SU-DHL-6 (cell line): ENCODE measurements at regions not wholly inside any gene's neighbourhood (a gene's known extent, or its start where the extent isn't known, plus 50 kb on each side); places are given as distances from the start of the nearest gene placed in this dataset.

Experiments used
- H2AFZ ChIP-seq: fragments of 200-600 bp; sonication (generic); 2 replicates; pipeline ENCODE4 v1.6.1; 2014; ENCODE audit warnings: low read depth, mild to moderate bottlenecking, moderate library complexity, mixed read lengths, antibody characterized with exemption, low read length; ENCODE audit not compliant: severe bottlenecking
- H3F3A ChIP-seq: fragments of 200-600 bp; shearing (Covaris generic); 2 replicates; pipeline ENCODE4 v1.6.0; 2016; ENCODE audit warnings: antibody characterized with exemption, mild to moderate bottlenecking; ENCODE audit not compliant: insufficient read depth
- H3K27ac ChIP-seq: fragments of 200-600 bp; sonication (generic); 2 replicates; pipeline ENCODE4 v1.5.1; 2016; ENCODE audit warnings: low read depth, mild to moderate bottlenecking, low read length, moderate library complexity, mixed read lengths
- H3K27me3 ChIP-seq: fragments of 200-600 bp; sonication (generic), shearing (Covaris generic); 2 replicates; pipeline ENCODE4 v1.6.0; 2014; ENCODE audit warnings: mild to moderate bottlenecking, low read length
- H3K36me3 ChIP-seq: fragments of 200-600 bp; sonication (generic); 2 replicates; pipeline ENCODE4 v1.6.1; 2014; ENCODE audit warnings: mild to moderate bottlenecking, low read length, mixed read lengths
- H3K4me2 ChIP-seq: fragments of 300-600, 200-600 bp; shearing (Covaris generic), sonication (generic); 2 replicates; pipeline ENCODE4 v1.6.0; 2014; ENCODE audit warnings: low read length, low read depth, mild to moderate bottlenecking; ENCODE audit not compliant: poor library complexity, severe bottlenecking
- H3K4me3 ChIP-seq: fragments of 200-600 bp; sonication (generic); 2 replicates; pipeline ENCODE4 v1.5.1; 2014; ENCODE audit warnings: antibody characterized with exemption, low read length, mild to moderate bottlenecking, mixed read lengths; ENCODE audit not compliant: insufficient read depth, poor library complexity, severe bottlenecking
- H3K79me2 ChIP-seq: fragments of 200-600 bp; sonication (generic); 2 replicates; pipeline ENCODE4 v1.6.1; 2014; ENCODE audit warnings: mild to moderate bottlenecking, low read length, moderate library complexity; ENCODE audit not compliant: insufficient read depth
- H3K9ac ChIP-seq: fragments of 200-600 bp; sonication (generic); 2 replicates; pipeline ENCODE4 v1.7.0; 2014; ENCODE audit warnings: mild to moderate bottlenecking, low read length
- H3K9me2 ChIP-seq: fragments of 200-600 bp; sonication (generic); replicated peaks from 2 replicates; pipeline ENCODE4 v1.6.1; 2014; ENCODE audit warnings: low read length; ENCODE audit not compliant: insufficient read depth
- H3K9me3 ChIP-seq: fragments of 200-600 bp; sonication (generic); 2 replicates; pipeline ENCODE4 v1.6.1; 2014; ENCODE audit warnings: low read length, mixed read lengths; ENCODE audit not compliant: insufficient read depth
- H4K20me1 ChIP-seq: fragments of 200-600 bp; sonication (generic); 2 replicates; pipeline ENCODE4 v1.6.1; 2014; ENCODE audit warnings: low read depth, mild to moderate bottlenecking, antibody characterized with exemption, low read length, moderate library complexity, mixed read lengths
- EZH2phosphoT487 ChIP-seq: fragments of 200-600 bp; sonication (generic), shearing (Covaris generic); conservative IDR thresholded peaks from 2 replicates; pipeline ENCODE4 v1.6.1; 2018; ENCODE audit warnings: mild to moderate bottlenecking, antibody characterized with exemption, low read length, moderate library complexity, mixed read lengths
- TF ChIP-seq, protein P1 (sequence below): fragments of 200-600 bp; sonication (generic); IDR thresholded peaks from one replicate; pipeline ENCODE4 v1.5.1; 2017; ENCODE audit warnings: antibody characterized with exemption, mild to moderate bottlenecking, low read length, moderate library complexity; ENCODE audit not compliant: insufficient read depth, poor library complexity, severe bottlenecking

DNA sequence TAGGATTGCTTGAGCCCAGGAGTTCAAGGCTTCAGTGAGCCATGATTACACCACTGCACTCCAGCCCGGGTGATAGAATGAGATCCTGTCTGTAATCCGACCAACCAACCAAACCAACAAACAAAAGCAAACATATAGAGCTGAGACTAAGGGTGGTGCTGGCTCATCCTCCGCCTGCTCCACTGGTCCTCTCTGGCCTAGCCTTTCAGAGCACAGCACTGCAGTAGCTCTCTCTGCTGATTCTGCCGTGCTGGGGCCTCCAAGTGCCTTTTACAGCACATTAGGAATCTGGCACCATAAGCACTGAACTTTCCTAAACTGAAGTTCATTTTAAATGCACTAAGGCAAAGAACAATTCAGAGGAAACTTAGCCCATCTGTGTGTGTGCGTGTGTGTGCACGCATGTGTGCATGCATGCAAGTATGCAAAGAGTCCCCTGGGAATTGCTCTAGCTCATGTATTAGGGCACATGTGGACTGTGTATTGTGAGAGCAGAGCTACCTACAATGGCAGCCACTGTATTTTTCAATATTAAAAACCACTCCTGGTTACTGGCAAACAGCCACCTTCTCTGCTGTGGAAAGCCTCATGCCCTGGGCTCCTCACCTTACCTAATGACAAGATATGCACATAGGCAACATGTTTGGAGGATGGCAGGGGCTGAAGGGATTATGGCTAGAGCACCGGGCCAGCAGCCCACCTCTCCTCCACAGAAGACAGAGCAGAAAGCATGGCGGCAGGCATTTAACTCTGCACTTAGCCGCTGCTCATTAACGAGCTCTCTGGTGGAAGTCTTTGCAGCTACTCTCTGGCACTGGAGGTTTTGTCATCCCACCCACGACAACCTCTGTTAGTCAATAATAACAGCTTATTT lies 223.1 kb upstream of the TSHZ3 start:
- Histone ChIP-seq H3K9me3 (no peaks in the 10 kb centered on the region), H3K27ac (no peak overlapping the region), H3F3A (no peaks in the 10 kb centered on the region), H3K36me3 (no peaks in the 10 kb centered on the region), H3K9ac (no peak overlapping the region), H3K27me3 (no peaks in the 10 kb centered on the region), H3K9me2 (no peaks in the 10 kb centered on the region), H3K4me2 (no peak overlapping the region), H3K79me2 (no peaks in the 10 kb centered on the region), H3K4me3 (no peak overlapping the region), H2AFZ (no peak overlapping the region), H4K20me1 (no peaks in the 10 kb centered on the region)
- TF ChIP-seq EZH2phosphoT487: no peak
- TF ChIP-seq, protein P1, sequence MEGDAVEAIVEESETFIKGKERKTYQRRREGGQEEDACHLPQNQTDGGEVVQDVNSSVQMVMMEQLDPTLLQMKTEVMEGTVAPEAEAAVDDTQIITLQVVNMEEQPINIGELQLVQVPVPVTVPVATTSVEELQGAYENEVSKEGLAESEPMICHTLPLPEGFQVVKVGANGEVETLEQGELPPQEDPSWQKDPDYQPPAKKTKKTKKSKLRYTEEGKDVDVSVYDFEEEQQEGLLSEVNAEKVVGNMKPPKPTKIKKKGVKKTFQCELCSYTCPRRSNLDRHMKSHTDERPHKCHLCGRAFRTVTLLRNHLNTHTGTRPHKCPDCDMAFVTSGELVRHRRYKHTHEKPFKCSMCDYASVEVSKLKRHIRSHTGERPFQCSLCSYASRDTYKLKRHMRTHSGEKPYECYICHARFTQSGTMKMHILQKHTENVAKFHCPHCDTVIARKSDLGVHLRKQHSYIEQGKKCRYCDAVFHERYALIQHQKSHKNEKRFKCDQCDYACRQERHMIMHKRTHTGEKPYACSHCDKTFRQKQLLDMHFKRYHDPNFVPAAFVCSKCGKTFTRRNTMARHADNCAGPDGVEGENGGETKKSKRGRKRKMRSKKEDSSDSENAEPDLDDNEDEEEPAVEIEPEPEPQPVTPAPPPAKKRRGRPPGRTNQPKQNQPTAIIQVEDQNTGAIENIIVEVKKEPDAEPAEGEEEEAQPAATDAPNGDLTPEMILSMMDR: no peak

DNA sequence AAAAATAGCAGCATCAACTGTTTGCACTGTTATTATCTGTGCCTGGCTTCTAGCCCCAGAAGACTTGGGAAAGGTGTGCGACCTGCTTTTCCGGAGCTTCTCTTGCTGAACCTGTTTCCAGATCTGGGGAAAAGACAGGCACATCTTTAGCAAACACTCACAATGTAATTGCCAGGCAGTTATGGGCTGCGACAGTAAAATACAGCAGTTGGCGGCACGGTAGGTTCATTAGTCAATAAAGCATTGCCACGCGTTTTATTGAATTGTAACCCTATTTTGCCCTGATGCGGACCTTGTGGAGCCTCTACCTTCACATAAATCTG lies 223.7 kb upstream of the TSHZ3 start:
- H3K79me2 ChIP-seq: no peaks in the 10 kb centered on the region
- no peak overlapping the region for H3K27ac ChIP-seq
- no peak overlapping the region for H3K4me3 ChIP-seq
- no peak overlapping the region for H2AFZ ChIP-seq
- no peaks in the 10 kb centered on the region for H3F3A ChIP-seq
- TF ChIP-seq, protein P1: no peak
- no peak for TF ChIP-seq EZH2phosphoT487
- no peaks in the 10 kb centered on the region for H3K27me3 ChIP-seq
- no peaks in the 10 kb centered on the region for H3K9me2 ChIP-seq
- H4K20me1 ChIP-seq: no peaks in the 10 kb centered on the region
- no peak overlapping the region for H3K4me2 ChIP-seq
- H3K36me3 ChIP-seq: no peaks in the 10 kb centered on the region
- no peaks in the 10 kb centered on the region for H3K9me3 ChIP-seq
- no peak overlapping the region for H3K9ac ChIP-seq

DNA sequence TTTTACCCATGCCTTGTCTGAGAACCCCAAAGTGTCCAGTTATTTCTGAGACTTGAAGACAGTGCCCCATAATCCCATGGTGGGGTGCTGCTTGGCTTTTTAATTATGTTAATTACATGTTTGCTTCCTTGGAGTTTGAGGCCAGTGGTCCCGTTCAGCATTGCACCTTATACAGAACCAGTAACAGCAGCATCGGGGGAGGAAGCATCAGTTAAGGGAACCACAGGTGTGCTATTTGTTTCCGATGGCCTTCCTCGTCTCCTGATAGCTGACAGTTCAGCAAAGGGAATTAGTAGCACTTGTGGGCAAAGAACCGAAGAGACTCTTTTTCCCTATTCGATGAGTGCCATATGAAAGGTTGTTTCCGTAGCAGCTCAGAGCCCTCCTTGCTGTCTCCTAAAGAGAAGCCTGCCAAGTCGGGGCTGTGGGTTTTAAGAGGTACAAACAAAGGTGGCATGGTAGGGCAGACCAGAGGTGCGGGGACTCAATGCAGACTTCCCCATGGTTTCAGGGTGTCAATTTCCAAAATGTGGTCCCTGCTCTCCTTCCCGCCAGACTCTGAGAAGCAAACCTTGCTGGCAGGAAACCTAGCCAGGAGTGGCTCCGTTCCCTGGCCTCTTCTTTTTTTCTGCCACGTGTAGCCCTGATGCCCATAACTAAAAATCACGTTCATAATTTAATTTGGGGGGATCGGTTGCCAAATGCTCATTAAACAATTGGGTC lies 225.2 kb upstream of the TSHZ3 start:
- Histone ChIP-seq H2AFZ (no peak overlapping the region), H3K27me3 (no peaks in the 10 kb centered on the region), H3K36me3 (no peaks in the 10 kb centered on the region), H3K4me3 (no peak overlapping the region), H3K9me3 (no peaks in the 10 kb centered on the region), H3F3A (no peaks in the 10 kb centered on the region), H4K20me1 (no peaks in the 10 kb centered on the region), H3K9me2 (no peaks in the 10 kb centered on the region), H3K79me2 (no peaks in the 10 kb centered on the region), H3K27ac (no peak overlapping the region), H3K9ac (no peak overlapping the region), H3K4me2 (no peak overlapping the region)
- TF ChIP-seq, protein P1: no peak
- no peak for TF ChIP-seq EZH2phosphoT487
